H1 (cell line): ENCODE measurements at regions not wholly inside any gene's neighbourhood (a gene's known extent, or its start where the extent isn't known, plus 50 kb on each side); places are given as distances from the start of the nearest gene placed in this dataset.

Source experiments
- CTCF ChIA-PET: fragments of 300-600 bp; sonication (Branson Sonifier 250); formaldehyde crosslinking; loops from one replicate; lab custom pipeline; 2021; ENCODE audit not compliant: partially characterized antibody; lab: Charles Lee
- POLR2A ChIA-PET: fragments of 300-600 bp; sonication (Branson Sonifier 250); formaldehyde crosslinking; loops from one replicate; lab custom pipeline; 2021; ENCODE audit warnings: inconsistent platforms; ENCODE audit not compliant: partially characterized antibody; lab: Charles Lee
- DNase-seq, 2 experiments: peaks; one replicate each; pipeline versions ENCODE4 v3.0.0 to v3.0.0-alpha.2; 2010 to 2022; ENCODE audit warnings: low spot score in 2 of 2, low read depth in 1 of 2, mixed read lengths in 1 of 2
- FAIRE-seq: peaks from 2 replicates; lab custom pipeline; 2011; peaks lifted over from hg19 to GRCh38; lab: Jason Lieb, UNC
- H2AFZ ChIP-seq: 2 replicates; pipeline ENCODE4 v1.8.1; 2012; ENCODE audit warnings: low read length, inconsistent platforms
- H2AK5ac ChIP-seq: 2 replicates; pipeline ENCODE4 v1.6.1; 2013; ENCODE audit warnings: low read depth, low read length
- H2BK120ac ChIP-seq: replicated peaks from 2 replicates; pipeline ENCODE3; 2013; ENCODE audit warnings: low read depth, low read length, inconsistent platforms
- H2BK12ac ChIP-seq: 2 replicates; pipeline ENCODE4 v1.6.1; 2013; ENCODE audit warnings: low read depth, low read length
- H2BK15ac ChIP-seq: 2 replicates; pipeline ENCODE4 v1.6.1; 2013; ENCODE audit warnings: low read length
- H2BK20ac ChIP-seq: 2 replicates; pipeline ENCODE4 v1.6.1; 2013; ENCODE audit warnings: low read length
- H2BK5ac ChIP-seq: 2 replicates; pipeline ENCODE4 v1.6.1; 2013; ENCODE audit warnings: low read depth, low read length
- H3K14ac ChIP-seq: 2 replicates; pipeline ENCODE4 v1.6.1; 2013; ENCODE audit warnings: inconsistent platforms; ENCODE audit not compliant: insufficient read length
- H3K18ac ChIP-seq: 2 replicates; pipeline ENCODE4 v1.6.1; 2013; ENCODE audit warnings: low read length; ENCODE audit errors: extremely low read depth
- H3K23ac ChIP-seq: 2 replicates; pipeline ENCODE4 v1.6.1; 2013; ENCODE audit warnings: inconsistent platforms; ENCODE audit not compliant: insufficient read length
- H3K23me2 ChIP-seq: 2 replicates; pipeline ENCODE4 v1.6.1; 2013; ENCODE audit warnings: low read depth, low read length
- H3K27ac ChIP-seq: 2 replicates; pipeline ENCODE4 v1.6.1; 2011; ENCODE audit warnings: low read depth, low read length, inconsistent platforms
- H3K27me3 ChIP-seq, 4 experiments: replicated peaks in 1 of 4; 1 replicate in 1 of 4; 2 replicates in 3 of 4; pipeline versions ENCODE4 v1.6.1 to v1.8.1; 2011 to 2013; ENCODE audit warnings: low read length in 3 of 4, mild to moderate bottlenecking in 3 of 4, inconsistent platforms in 2 of 4, mixed read lengths in 2 of 4, moderate library complexity in 1 of 4; ENCODE audit not compliant: control insufficient read depth in 3 of 4, insufficient read depth in 3 of 4; ENCODE audit errors: extremely low read depth in 1 of 4
- H3K36me3 ChIP-seq, 4 experiments: 2 replicates each; pipeline versions ENCODE4 v1.6.1 to v1.8.1; 2011 to 2013; ENCODE audit warnings: mild to moderate bottlenecking in 4 of 4, low read length in 3 of 4, moderate library complexity in 2 of 4, control low read depth in 1 of 4, inconsistent platforms in 1 of 4; ENCODE audit not compliant: insufficient read depth in 4 of 4, control insufficient read depth in 2 of 4
- H3K4ac ChIP-seq: replicated peaks from 2 replicates; pipeline ENCODE3; 2013; ENCODE audit warnings: low read length, low read depth, mixed read lengths, inconsistent platforms; ENCODE audit not compliant: insufficient read length
- H3K4me1 ChIP-seq, 4 experiments: replicated peaks in 1 of 4; 1 replicate in 1 of 4; 2 replicates in 3 of 4; pipeline versions ENCODE4 v1.6.1 to v1.8.1; 2011 to 2013; ENCODE audit warnings: low read length in 3 of 4, inconsistent platforms in 2 of 4, mixed read lengths in 1 of 4; ENCODE audit not compliant: insufficient read depth in 4 of 4, control insufficient read depth in 3 of 4
- H3K4me2 ChIP-seq, 2 experiments: 2 replicates each; pipeline versions ENCODE4 v1.6.1 to v1.8.1; 2011 to 2013; ENCODE audit warnings: low read depth in 2 of 2, low read length in 2 of 2, control low read depth in 1 of 2, inconsistent platforms in 1 of 2, mild to moderate bottlenecking in 1 of 2; ENCODE audit not compliant: insufficient read depth in 1 of 2
- H3K4me3 ChIP-seq, 4 experiments: fragments of 200-600, 300-600 bp in 1 of 4; sonication (generic), shearing (Covaris generic), sonication (Bioruptor Twin) in 1 of 4; 2 replicates each; pipeline versions ENCODE4 v1.5.1 to v1.8.1; 2011 to 2016; ENCODE audit warnings: low read length in 4 of 4, low read depth in 3 of 4, control low read depth in 2 of 4, inconsistent platforms in 2 of 4, mild to moderate bottlenecking in 2 of 4, mixed read lengths in 1 of 4, moderate library complexity in 1 of 4; ENCODE audit not compliant: insufficient read depth in 2 of 4; ENCODE audit errors: extremely low read depth in 1 of 4
- H3K56ac ChIP-seq: replicated peaks from 2 replicates; pipeline ENCODE3; 2013; ENCODE audit warnings: low read depth, mild to moderate bottlenecking, mixed read lengths, low read length, inconsistent platforms; ENCODE audit not compliant: insufficient read length
- H3K79me1 ChIP-seq: 2 replicates; pipeline ENCODE4 v1.6.1; 2013; ENCODE audit warnings: low read depth, low read length, control low read depth
- H3K79me2 ChIP-seq, 2 experiments: 2 replicates each; pipeline versions ENCODE4 v1.6.1 to v1.8.1; 2012 to 2013; ENCODE audit warnings: low read length in 2 of 2, mild to moderate bottlenecking in 2 of 2, inconsistent platforms in 1 of 2; ENCODE audit not compliant: insufficient read depth in 2 of 2, control insufficient read depth in 1 of 2
- H3K9ac ChIP-seq, 4 experiments: replicated peaks in 1 of 4; 1 replicate in 1 of 4; 2 replicates in 3 of 4; pipeline versions ENCODE4 v1.6.1 to v1.8.1; 2011 to 2013; ENCODE audit warnings: low read depth in 3 of 4, low read length in 3 of 4, control low read depth in 2 of 4, mild to moderate bottlenecking in 2 of 4, moderate library complexity in 2 of 4, inconsistent platforms in 1 of 4; ENCODE audit errors: extremely low read depth in 1 of 4
- H3K9me3 ChIP-seq, 2 experiments: 2 replicates each; pipeline versions ENCODE4 v1.6.1 to v1.8.1; 2012 to 2013; ENCODE audit warnings: mild to moderate bottlenecking in 2 of 2, moderate library complexity in 2 of 2, control low read depth in 1 of 2, inconsistent platforms in 1 of 2, low read depth in 1 of 2, low read length in 1 of 2, mixed read lengths in 1 of 2; ENCODE audit not compliant: insufficient read depth in 2 of 2
- H4K20me1 ChIP-seq, 2 experiments: replicated peaks in 1 of 2; 2 replicates each; pipeline versions ENCODE3 to v1.8.1; 2011 to 2013; ENCODE audit warnings: inconsistent platforms in 2 of 2, low read length in 2 of 2, mild to moderate bottlenecking in 1 of 2; ENCODE audit not compliant: insufficient read depth in 2 of 2, control insufficient read depth in 1 of 2
- H4K5ac ChIP-seq: 2 replicates; pipeline ENCODE4 v1.6.1; 2013; ENCODE audit warnings: low read length, low read depth, mixed read lengths, inconsistent platforms; ENCODE audit not compliant: insufficient read length
- H4K8ac ChIP-seq: 2 replicates; pipeline ENCODE4 v1.8.0; 2013; ENCODE audit warnings: mild to moderate bottlenecking, moderate library complexity, low read length, inconsistent platforms; ENCODE audit not compliant: insufficient read depth; ENCODE audit errors: extremely low read depth
- H4K91ac ChIP-seq: replicated peaks from 2 replicates; pipeline ENCODE3; 2013; ENCODE audit warnings: low read length, mixed read lengths, inconsistent platforms; ENCODE audit not compliant: insufficient read length
- BACH1 ChIP-seq: IDR thresholded peaks from 2 replicates; pipeline ENCODE4 v1.6.1; 2012; ENCODE audit warnings: low read length, improper control_type of control experiment
- CBX8 ChIP-seq: fragments of 300-800, 300-1000 bp; sonication (generic); IDR thresholded peaks from 2 replicates; pipeline ENCODE4 v1.7.1; 2016; ENCODE audit warnings: low read depth, low read length, borderline replicate concordance
- CHD1 ChIP-seq: IDR thresholded peaks from 2 replicates; pipeline ENCODE4 v1.6.1; 2012; ENCODE audit warnings: low read depth, low read length, improper control_type of control experiment
- CTCF ChIP-seq, 3 experiments: IDR thresholded peaks; 1 replicate in 2 of 3; 2 replicates in 1 of 3; pipeline versions ENCODE4 v1.5.1 to v1.6.1; 2011; ENCODE audit warnings: low read length in 3 of 3, mild to moderate bottlenecking in 3 of 3, inconsistent platforms in 2 of 3, low read depth in 1 of 3, moderate library complexity in 1 of 3; ENCODE audit not compliant: insufficient read depth in 1 of 3; ENCODE audit errors: control extremely low read depth in 1 of 3
- JUN ChIP-seq: IDR thresholded peaks from 2 replicates; pipeline ENCODE4 v1.6.1; 2011; ENCODE audit warnings: low read depth, mild to moderate bottlenecking, improper control_type of control experiment, low read length
- MAFK ChIP-seq: IDR thresholded peaks from 2 replicates; pipeline ENCODE4 v1.6.1; 2012; ENCODE audit warnings: low read depth, mild to moderate bottlenecking, improper control_type of control experiment, low read length
- NRF1 ChIP-seq: IDR thresholded peaks from 2 replicates; pipeline ENCODE4 v1.6.1; 2011; ENCODE audit warnings: mild to moderate bottlenecking, low read depth, low read length, improper control_type of control experiment
- RBBP5 ChIP-seq: IDR thresholded peaks from 2 replicates; pipeline ENCODE4 v1.7.1; 2012; ENCODE audit warnings: low read depth, mild to moderate bottlenecking, inconsistent platforms, low read length, moderate library complexity, borderline replicate concordance
- SAP30 ChIP-seq: fragments of 300-600 bp; sonication (generic); IDR thresholded peaks from 2 replicates; pipeline ENCODE4 v1.7.1; 2012; ENCODE audit warnings: low read length, moderate library complexity, mild to moderate bottlenecking, inconsistent platforms; ENCODE audit not compliant: insufficient read depth, insufficient replicate concordance
- TAF7 ChIP-seq: optimal IDR thresholded peaks from 2 replicates; pipeline ENCODE3; 2011; ENCODE audit warnings: low read depth, mild to moderate bottlenecking, inconsistent platforms, low read length, moderate library complexity, borderline replicate concordance
- WGBS, 2 experiments: shearing (Covaris generic) in 1 of 2; methylation state at CpG; one replicate each; pipeline versions ENCODE4 v1.1.6 to v1.1.7; 2013 to 2015; ENCODE audit warnings: low lambda C conversion rate in 2 of 2, mixed read lengths in 2 of 2, inconsistent platforms in 1 of 2, low coverage in 1 of 2, missing lambda C conversion rate in 1 of 2; ENCODE audit not compliant: insufficient replicate concordance in 2 of 2, insufficient coverage in 1 of 2, insufficient read length in 1 of 2; ENCODE audit errors: extremely low coverage in 1 of 2, missing lambda C conversion rate in 1 of 2; 5-methylcytosine and 5-hydroxymethylcytosine counted together

GRCh38 chr13:107685876-107686275, 529.5 kb downstream of the LIG4 start:
- CTCF ChIA-PET = no interaction called here
- Histone ChIP-seq H3K79me2 (no peaks in the 10 kb centered on the region), H3K9me3 (no peaks in the 10 kb centered on the region), H3K27me3 (no peaks in the 10 kb centered on the region), H2BK20ac (no peak overlapping the region), H3K36me3 (no peaks in the 10 kb centered on the region), H3K4me3 (no peak overlapping the region), H3K4ac (no peak overlapping the region), H3K23me2 (peaks cover 1% of the 10 kb centered on the region; the same call in 1 of the 2 replicates), H4K91ac (no peak overlapping the region), H2AK5ac (no peak overlapping the region), H4K20me1 (no peaks in the 10 kb centered on the region), H3K23ac (no peak overlapping the region), H3K9ac (no peak overlapping the region), H3K27ac (no peak overlapping the region), H3K4me1 (peaks cover 0 to 5% (median 0%) of the 10 kb centered on the region in 4 experiments; a peak in 1 of 7 replicates), H2BK5ac (no peak overlapping the region), H2BK120ac (no peak overlapping the region), H3K4me2 (no peak overlapping the region), H3K79me1 (no peaks in the 10 kb centered on the region; the same call in 1 of the 2 replicates), H2BK15ac (no peak overlapping the region), H2BK12ac (no peak overlapping the region), H3K18ac (no peak overlapping the region), H4K8ac (no peak overlapping the region), H3K56ac (no peak overlapping the region), H2AFZ (no peak overlapping the region), H3K14ac (no peak overlapping the region), H4K5ac (no peak overlapping the region)
- no peak for DNase-seq
- WGBS, 2 experiments = 91% methylated on average over 9 of the region's 9 CpGs; no CpG with 5 or more reads in 1 of the 2 experiments
- no peak for FAIRE-seq
- POLR2A ChIA-PET = no interaction called here
- TF ChIP-seq CTCF (IDR thresholded peaks at IDR 0.05; ENCODE audit: control extremely low read depth in 1 of 3, insufficient read depth in 1 of 3, low read depth in 1 of 3, low read length in 3 of 3) (no peak), CBX8 (no peak), MAFK (no peak), NRF1 (no peak), JUN (no peak), BACH1 (no peak), RBBP5 (no peak), TAF7 (no peak), SAP30 (no peak), CHD1 (no peak)
